NCI-H1417 (cell line): ENCODE measurements at regions not wholly inside any gene's neighbourhood (a gene's known extent, or its start where the extent isn't known, plus 50 kb on each side); places are given as distances from the start of the nearest gene placed in this dataset.

ENCODE experiments used
- DNase-seq, 3 experiments: peaks; one replicate each; lab custom pipeline; 2025; lab: John Stamatoyannopoulos, UW

GRCh38 chr6:168968228-168968627 lies 285.4 kb downstream of the THBS2 start:
- DNase-seq, result peak; percentile 61 to 89 (median 65)

GRCh38 chr6:168967281-168967925 lies 286.2 kb downstream of the THBS2 start:
- DNase-seq, result no peak

- DNase-seq, result no peak
Measured at GRCh38 chr6:168964138-168964835, 289.4 kb downstream of the THBS2 start.

DNA sequence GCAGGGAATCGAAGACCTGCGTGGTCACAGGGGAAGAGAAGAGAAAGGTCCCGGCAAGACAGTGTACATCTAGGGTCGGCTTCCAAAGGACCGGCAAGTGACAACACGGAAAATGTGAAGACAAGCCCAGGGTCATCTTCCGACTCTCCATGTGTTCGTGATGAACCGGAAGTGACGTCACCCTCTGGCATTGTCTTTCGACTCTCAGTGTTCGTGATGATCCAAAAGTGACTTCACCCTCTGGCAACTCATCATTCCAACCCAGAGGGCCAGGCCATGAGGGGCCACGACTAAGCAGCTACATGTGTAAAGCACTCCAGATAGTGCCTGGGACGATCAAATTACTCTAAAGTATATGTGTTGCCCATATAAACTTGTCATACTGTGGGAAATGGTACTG lies 290.8 kb downstream of the THBS2 start:
- DNase-seq, result no peak

DNA sequence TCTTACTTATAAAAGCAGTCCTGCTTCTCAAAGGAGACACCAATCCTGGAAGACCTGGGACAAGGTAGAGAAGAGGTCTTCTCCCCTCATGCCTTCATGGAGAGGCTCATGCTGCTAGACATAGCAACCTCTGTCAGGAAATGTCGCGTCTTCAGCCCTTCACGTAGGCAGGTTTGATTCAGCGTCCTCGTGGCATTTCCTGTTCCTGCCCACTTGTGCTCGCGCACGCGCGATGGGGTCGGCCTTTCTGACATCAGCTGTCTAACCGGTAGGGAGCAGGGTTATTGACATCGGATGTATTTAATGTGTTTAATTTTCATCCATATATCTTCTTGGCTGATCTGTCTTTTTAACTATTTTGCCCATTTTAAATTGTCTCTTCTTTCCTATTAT lies 292.4 kb downstream of the THBS2 start:
- no peak for DNase-seq

DNA sequence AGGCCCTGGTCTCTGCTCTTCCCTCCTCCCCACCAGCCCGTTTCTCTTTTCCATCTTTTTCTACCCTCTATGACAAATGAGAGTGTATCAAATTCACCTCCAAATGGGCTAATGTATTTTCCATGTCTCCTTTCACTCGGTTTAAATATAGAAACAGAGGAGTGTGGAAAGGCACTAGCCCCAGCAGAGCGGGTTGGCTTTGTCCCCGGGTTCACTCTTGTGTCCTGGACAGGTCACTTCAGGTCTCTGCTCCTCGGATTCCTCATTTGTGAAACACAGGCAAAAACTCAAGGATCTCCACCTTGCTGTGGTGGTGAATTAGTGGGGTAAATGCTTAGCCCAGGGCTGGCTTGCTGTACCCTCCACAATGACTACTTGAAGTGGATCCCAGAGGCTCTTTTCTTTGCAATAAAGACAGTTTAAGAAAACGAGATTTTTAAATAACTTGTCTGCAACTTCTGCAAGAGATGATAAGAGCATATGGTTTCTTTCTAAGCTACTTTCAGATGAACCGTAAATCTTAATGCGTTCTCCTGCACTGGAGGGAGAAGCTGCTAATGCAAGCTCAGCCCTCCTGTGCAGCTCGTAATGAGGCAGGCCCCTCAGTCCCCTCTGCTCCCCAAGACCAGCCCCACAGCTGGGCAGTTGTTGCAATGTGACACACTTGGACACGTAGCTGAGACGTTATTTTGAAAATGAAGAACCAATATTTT lies 292.9 kb downstream of the THBS2 start:
- no peak for DNase-seq

DNA sequence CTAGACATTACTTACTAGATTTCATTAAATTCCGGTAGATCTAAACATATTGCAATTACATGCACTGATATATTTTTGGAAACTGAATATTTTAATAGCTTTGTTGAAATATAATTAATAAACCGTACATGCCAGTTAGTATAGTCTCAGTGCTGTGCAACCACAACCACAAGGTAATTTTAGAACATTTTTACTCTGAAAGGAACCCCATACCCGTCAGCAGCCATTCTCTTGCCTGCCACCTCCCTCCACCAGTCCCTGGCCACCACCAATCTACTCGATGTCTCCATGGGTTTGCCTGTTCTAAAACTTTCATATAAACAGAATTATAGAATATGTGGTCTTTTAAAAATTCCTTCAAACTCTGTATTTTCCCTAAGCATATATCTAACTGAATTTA lies 293.9 kb downstream of the THBS2 start:
- DNase-seq, result no peak

DNA sequence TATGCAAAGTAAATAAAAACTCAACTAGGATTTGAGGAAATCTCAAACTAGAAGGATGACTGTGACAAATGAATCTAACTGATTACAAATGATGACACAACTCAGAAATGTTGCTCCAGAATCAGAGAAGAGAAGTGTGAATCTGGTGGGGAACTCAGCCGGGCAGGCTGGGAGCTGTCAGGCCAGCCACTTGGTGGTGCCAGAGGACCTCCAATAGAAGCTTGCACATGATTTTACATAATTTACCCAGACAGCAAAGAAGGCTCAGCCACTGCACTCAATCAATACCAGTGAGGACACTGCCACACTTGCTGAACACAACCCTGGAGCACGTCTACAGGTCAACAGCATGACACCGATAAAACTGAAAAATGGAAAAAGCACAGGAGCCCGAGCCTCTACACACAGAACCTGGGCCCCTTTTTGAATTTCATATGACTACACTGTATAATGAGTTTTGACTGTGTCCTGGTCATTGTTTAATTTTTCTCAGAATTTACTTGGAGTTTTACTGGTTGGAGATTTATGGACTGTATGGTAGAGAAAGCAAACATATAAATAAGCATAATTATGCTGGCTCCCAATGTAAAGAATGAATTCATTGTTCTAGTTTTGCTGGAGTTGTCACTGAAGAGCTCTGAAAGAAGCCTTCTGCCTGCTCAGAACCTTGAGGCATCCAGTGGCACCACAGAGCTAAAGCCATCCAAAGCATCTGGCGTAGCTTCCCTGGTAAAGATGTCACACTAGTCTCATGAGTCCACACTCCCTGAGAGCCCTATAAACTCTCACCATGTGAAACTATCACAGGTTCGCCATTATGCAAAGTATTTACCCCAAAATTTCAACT lies 296.5 kb downstream of the THBS2 start:
- peak; percentile 46 to 84 (median 67) for DNase-seq

- DNase-seq, result no peak
Measured at GRCh38 chr6:168956141-168956838, 297.4 kb downstream of the THBS2 start.

DNA sequence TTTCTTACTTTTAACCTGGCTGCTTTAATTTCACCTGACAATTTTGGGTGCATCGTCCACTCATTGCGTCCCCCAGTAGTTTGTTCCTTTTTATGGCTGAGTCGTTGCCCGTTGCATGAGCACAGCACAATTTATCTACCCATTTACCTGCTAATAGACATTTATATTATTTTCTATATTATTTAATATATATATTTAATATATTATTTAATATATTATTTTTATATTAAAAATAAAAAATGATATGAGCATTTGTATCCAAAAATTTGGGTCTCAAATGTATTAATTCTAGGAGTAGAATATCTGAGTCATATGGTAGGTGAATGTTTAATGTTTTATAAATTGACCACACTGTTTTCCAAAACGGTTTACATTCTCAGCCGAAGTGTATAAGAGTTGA lies 300.2 kb downstream of the THBS2 start:
- DNase-seq, result no peak

DNA sequence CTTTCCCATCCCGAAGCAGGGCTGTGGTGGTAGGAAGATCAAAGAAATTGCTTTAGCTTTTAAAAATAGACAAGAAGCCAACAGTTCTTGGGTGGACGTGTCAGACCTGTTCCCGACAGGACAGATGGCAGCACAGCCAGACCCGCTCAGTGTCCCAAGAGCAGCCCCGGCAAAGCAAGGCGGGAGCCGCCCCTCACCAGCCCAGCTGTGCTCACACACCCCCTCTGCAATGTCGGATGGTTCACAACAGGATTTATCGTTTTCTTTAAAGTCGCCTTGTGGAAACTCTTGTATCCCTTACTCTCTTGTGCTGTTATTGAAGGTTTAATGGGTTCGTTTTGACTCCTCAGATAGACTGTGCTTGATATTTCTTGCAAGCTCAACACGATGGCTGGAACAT lies 302.4 kb downstream of the THBS2 start:
- DNase-seq, result no peak

GRCh38 chr6:168950858-168951214 lies 302.8 kb downstream of the THBS2 start:
- DNase-seq, result no peak

DNA sequence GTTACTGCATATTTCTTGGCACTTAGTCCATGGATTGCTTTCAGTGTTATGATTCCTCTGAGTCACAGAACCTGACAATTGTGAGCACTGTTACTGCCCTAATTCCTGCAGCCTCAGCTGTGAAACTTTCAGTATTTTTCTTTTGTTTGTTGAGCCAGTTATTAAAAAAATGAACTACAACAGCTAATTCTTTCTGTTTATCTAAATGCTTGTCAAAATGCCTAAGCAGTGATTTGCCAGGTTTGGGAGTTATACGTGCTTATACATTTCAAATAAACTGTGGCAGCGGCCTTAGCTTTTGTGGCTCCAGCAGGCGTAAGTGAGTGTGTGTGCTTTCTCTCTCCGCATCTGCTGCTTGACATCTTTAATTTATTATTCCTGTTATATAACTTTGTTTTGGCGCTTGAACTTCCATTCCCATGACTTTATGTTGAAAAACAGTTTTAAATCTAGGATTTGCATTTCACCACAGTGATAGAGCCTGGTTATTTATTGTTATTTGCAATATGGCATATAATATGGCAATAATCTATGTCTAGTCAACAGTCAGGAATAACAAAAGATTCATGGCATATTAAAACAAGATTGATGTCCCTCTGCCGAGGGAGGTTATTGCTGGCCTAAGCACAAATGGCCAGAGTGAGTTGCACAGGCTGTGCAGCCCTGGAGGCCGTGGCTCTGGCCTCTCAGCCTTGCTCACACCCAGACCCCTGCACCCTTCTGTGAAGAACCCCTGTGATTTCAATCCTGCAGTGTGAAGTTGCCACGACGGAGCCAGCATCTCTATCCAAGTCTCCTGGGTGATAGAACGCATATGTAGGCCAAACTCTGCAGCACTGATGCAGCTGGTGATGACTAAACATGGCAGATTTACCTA lies 303.4 kb downstream of the THBS2 start:
- peak in 1 of 3 experiments; percentile 51 for DNase-seq

- DNase-seq, result no peak
Measured at GRCh38 chr6:168948990-168949531, 304.6 kb downstream of the THBS2 start.

- DNase-seq, result no peak
Measured at GRCh38 chr6:168948002-168948401, 305.6 kb downstream of the THBS2 start.

DNA sequence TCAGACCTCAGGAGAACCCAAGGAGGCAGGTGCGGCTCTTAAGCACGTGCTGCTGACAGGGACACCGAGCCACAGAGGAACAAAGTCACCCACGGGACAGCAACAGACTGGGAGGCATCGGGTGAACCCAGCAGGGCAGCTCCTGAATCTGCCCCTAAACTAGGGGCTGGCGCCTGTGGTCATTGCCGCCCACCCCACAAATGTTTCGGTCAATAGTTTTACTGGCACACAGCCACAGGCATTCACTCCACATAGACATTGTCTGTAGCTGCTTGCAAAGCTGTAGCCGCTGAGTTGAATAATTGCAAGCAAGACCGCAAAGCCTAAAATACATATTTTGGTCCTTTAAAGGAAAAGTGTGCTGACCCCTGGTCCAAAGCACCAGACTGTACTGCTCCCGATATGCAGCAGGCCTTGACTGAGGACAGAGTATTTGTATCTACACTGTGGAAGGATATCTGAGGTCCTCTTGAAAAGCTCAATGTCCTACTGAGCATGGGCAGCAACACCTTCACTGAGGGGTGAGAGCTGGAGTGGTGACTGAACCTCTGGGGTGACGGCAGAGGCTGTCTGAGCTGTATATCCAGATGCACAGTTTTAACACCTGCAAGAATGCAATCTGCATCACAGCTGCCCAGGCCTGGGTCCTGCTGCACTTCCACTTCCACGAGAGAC lies 310.3 kb downstream of the THBS2 start:
- DNase-seq, result no peak

- DNase-seq, result no peak
Measured at GRCh38 chr6:168942646-168943045, 311.0 kb downstream of the THBS2 start.

- no peak for DNase-seq
Measured at GRCh38 chr6:168941036-168941435, 312.6 kb downstream of the THBS2 start.

GRCh38 chr6:168939796-168940195 lies 313.9 kb downstream of the THBS2 start:
- DNase-seq, result no peak

- no peak for DNase-seq
Measured at GRCh38 chr6:168939041-168939440, 314.6 kb downstream of the THBS2 start.
